HG03432 (cell line): ENCODE measurements at regions not wholly inside any gene's neighbourhood (a gene's known extent, or its start where the extent isn't known, plus 50 kb on each side); places are given as distances from the start of the nearest gene placed in this dataset.

ENCODE experiments used
- ATAC-seq: cut with Tn5 transposase; IDR thresholded peaks from one replicate; pipeline ENCODE4 v1.9.1; 2021; ENCODE audit warnings: mild to moderate bottlenecking, moderate library complexity; ENCODE audit not compliant: unreplicated experiment

DNA sequence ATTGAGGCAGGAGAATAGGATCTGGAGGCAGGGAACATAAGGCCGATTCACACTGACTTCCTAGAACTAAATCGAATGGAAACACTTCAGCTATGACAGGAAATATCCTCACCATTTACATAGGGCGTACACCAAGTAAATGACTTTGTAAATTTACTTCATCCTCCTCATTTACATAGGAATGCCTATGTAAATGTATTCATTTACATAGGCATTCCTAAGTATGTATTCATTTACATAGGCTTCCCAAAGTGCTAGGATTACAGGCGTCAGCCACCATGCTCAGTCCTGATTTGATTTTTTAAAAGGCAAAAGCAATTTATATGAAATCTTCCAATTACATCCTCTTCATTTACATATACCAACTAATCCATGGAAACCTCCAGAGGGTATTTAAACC is 133.1 kb upstream of the RFC3 start:
- no peak for ATAC-seq

DNA sequence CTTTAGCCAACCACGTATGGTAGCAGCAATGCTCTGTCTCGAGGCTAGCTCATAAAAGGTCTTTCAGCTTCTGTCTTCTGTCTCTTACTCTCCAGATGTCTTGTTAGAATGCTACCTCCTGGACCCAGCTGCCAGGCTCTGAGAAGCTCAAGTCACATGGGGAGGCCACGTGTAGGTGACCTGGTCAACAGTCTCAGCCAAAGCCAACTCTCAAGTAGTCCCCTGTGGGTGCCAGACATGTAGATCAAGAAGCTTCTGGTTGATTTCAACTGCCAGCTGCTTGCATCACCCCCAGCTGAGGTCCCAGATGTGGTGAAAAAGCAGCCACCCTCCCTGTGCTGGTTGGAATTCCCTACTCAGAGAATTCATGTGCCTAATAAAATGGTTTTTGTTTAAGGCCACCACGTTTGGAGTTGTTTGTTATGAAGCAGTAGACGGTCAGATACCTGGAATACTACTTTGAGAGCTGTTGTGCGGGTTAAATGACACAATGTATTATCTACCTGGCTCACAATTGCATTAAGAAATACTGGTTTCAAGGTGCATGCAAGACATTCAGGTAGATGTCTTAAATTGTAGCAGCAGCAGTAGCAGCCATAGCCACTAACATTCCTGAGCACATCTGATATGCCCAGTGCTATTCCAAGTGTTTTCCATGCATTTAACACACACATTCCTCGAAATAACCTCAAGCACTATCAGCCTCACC is 131.0 kb upstream of the RFC3 start:
- no peak for ATAC-seq

DNA sequence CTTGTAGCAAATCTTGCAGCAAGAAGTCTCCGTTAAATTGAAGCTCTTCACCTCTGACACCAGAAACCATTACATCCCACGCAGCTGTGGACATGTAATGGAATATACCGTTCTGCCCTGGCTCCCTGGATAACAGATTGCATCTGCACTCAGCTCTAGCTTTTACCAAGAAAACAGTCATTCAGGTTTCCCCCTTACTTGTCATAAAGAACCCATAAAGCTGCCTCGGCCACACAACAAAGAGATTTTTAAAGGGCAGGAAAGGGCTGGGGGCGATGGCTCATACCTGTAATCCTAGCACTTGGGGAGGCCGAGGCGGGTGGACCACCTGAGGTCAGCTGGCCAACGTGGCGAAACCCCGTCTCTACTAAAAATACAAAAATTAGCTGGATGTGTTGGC is 127.6 kb upstream of the RFC3 start:
- no peak for ATAC-seq

DNA sequence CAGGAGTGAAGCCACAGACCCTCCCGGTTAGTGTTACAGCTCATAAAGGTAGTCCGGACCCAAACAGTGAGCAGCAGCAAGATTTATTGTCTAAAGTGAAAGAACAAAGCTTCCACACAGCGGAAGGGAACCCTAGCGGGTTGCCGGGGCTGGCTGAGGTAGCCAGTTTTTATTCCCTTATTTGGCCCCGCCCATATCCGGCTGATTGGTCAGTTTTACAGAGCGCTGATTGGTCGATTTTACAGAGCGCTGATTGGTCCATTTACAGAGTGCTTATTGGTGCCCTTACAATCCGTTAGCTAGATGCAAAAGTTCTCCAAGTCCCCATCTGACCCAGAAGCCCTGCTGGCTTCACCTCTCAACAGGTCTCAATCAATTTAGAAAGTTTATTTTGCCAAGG is 126.0 kb upstream of the RFC3 start:
- ATAC-seq = no peak

DNA sequence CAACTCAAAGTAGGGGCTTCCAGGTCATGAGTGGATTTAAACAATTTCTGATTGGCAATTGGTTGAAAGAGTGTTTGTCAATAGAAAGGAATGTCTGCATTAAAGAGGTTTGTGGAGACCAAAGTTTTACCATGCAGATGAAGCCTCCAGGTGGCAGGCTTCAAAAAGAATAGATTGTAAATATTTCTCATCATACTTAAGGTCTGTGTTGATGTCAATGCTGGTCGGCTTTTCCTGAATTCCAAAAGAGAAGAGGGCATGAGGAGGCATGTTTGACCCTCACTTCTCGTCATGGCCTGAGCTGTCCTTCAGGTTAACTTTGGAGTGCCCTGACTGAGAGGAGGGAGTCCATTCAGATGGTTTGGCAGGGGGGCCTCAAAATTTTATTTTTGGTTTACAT is 125.4 kb upstream of the RFC3 start:
- no peak for ATAC-seq

DNA sequence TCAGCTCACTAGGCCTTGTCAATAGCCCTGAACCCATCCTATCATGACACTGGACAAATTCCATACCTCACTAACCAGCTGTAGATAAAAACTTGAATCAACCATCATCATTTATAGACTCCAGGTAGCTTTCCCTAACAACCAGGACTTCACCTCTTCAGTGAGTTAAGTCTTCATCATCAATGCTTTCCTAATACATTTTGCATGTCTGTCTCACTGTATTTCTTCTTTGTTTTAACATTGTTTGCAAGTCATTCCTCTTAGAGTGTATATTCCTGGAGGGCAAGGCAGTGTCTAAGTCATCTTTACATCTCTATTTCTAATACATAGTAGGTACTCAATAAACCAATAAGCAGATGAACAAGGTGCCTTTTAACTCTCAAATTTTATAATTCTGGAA is 123.4 kb upstream of the RFC3 start:
- no peak for ATAC-seq

DNA sequence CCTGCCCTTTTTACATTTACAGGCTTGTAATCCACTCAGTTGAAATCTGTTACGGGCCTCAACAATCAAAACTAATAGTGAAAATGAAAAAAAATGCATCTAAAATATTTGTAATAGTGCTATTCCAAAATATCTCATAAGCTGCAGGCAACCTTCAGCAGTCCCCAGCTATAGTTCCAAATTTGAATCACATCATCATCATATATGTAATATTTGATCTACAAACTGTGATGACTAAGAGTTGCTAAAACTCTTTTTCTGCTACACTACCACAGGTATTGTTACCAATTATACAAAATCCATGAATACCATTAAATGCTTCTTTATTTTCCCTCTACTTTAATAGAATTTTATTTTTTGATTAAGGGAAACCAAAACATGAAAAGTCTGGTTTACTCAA is 121.4 kb upstream of the RFC3 start:
- ATAC-seq = no peak

DNA sequence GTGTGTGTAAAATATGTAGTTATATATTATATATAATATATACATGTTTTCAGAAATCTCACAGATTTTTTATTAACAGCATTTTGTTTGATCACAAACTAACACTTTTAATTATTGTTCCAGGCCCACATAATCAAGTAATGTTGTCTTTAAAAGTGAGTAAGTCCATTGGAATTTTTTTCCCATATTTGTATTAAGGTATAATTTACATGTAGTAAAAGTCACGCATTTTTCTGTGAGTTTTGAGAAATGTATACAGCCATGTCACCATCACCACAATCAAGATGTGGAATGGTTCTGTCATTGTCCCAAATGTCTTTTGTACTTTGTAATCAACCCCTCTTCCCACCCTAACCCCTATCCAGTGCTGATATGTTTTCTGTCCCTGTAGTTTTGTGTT is 120.0 kb upstream of the RFC3 start:
- ATAC-seq = no peak

DNA sequence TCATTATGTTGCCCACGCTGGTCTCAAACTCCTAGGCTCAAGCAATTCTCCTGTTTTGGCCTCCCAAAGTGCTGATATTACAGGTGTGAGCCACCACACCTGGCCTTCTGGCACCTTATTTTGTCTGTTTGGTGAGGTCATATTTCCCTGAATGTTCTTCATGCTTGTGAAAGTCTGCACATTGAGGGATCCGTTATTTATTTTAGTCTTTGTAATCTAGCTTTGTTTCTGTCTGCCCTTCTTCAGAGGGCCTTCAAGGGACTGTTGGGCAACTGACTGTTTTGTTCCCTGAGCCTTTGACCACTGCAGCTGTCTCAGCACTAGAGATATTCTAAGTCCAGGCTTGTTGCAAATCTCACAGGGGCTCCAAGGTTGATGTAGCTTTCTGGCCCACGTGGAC is 110.5 kb upstream of the RFC3 start:
- no peak for ATAC-seq

DNA sequence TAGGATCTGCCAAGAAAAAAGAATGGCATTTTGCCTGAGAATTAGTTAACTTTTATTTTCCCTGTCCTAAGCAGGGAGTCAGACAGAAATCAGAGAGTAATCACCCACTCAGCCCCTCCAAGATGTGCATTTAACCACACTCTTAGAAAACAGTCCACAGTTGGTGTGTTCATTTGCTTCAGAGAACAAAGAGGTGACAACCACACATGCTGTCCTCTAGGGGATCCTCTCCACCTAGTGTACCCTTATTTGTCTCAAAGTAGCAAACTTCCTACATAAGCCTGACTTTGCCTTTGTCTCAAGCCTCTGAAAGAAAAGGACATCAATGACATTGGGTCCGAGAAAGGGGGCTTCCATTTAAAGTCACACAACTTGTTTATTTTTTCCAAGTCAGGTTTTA is 107.0 kb upstream of the RFC3 start:
- ATAC-seq = no peak

DNA sequence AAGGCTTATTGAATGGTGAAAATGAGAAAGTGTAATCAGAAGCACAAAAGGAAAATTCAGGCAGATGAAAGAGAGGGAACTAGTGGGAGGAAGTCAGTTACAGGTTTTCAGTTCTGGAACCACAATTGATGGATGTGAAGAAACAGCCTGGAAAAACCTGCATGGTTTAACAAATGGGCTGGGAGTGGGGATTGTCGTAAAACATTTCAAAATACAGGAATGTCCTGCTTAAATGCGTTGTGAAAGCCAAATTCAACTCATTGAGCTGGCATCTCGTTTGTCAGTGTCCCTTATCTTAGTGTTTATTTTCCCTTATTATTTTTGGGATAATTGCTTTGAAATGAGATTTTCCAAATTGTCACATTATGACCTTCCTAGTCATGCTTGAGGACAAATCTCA is 106.5 kb upstream of the RFC3 start:
- ATAC-seq = no peak

DNA sequence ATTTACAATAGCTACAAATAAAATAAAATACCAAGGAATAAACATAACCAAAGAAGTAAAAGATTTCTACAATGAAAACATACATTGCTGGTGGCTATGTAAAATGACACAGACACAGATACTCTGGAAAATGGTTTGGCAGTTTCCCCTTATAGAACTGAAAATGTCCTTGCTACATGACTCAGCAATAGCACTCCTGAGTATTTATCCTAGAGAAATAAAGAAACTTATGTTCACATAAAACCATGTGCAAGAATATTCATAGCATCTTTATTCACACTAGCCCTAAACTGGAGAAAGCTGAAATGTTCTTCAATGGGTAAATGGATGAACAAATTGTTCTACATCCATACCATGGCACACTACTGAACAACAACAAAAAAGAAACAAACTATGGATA is 100.2 kb upstream of the RFC3 start:
- ATAC-seq = no peak

DNA sequence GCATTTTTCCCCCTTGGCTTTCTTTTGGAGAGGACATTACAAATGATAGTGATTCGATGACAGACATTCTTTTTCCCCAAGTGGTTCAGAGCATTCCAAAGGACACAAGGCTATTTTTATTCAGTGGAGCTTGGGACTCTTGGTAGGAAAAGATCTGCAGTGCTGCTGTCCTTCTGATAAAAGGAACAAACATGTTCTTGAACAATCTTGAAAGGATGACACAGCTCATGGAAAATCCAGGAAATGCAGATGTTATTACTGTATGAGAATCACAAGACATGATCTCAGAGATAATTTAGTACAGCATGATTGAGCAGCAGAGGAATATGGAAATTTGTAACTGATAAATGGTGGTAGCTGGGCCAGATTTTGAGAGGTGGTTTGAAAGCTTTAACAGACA is 96.2 kb upstream of the RFC3 start:
- no peak for ATAC-seq

DNA sequence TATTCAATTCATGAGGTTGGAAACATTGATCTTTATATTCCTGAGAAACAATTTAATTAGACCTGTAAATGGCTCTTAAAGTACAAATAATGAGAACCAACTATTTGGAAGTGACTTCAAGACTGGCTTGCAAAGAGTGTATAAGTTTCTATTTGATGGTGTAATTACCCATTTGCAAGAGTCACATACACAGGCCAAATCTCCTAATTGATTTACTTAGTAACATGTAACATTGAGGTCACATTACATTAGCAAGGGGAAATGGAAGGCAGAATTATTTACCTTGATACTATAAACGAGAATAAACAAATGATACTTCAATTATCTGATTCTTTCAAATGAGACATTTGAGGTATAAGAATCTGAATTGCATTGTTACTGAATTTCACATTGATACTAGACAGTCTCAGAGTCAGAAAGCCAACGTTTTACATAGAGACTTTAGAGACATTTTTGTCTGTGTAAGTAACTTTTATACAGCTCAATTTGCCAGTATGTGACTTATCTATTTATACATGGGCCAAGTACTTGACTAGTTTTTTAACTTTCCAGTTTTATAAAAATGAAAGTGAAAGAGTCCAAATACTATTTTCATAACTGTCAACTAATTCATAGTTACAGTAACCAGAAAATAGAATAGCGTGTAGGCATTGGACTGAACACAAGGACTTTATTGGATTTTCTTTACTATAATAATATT is 95.6 kb upstream of the RFC3 start:
- no peak for ATAC-seq

DNA sequence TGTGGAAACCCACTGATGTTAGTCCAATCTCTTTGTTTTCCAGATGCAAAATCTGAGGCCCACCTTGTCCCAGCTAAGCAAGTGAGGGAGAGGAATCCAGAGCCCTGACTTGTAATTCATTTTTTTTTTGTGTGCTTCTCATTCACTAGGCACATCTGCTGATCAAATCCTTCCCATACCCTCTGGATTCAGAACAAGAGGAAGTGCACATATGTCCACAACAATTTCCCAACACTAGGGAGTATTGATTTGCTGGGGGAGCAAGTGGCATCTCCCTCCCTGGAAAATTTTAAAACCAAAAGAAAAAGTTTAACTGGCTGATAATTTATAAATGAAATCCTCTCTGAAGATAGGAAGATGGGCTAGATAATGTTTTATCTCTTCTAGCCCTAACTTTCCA is 94.6 kb upstream of the RFC3 start:
- ATAC-seq = no peak

DNA sequence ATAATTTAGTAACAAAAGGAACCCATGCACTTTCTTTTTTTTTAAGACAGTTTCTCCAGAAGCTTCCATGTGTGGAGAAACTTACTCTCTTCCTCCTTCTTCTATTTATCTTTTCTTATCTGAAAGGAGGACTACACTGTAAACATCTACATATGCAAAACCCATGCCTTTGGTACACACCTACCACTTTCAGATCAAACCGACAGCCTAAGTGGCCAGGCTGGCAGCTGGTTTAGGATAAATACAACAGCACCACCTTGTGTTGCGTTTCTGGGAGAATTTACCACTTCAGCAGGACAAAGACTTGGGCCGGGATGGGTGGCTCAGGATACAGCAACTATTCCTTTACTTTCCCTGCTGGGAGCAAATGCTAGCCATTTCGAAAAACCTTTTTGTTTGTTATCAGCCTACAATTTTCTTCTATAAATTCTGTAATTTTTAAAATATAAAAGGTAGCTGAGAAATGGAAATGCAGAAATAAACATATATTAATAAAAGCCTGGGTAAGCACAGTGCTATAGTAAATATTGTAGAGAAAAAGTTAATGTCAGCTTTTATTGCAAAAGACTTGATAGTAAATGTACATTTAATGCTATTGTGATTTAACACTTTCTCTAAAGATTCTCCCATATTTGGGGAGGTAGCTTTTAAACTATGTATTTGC is 94.0 kb upstream of the RFC3 start:
- ATAC-seq = peak; percentile 70

DNA sequence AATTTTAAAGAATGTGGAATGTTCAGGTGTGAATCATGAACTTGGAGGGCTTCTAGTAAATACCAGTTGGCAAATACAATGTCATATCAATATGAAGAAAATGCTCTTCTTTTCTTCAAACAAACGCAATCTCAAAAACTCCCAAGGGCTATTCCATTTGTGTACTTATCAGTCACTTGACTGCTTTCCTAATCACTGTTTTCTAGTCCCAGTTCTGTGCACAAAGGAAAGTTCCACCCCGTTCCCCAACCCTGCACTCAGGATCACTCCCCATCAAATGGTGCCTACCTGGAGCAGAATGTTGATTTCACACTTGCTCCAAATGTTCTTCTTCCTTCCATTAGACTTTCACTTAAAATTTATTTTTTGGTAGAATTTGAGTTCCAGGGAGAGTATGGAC is 92.6 kb upstream of the RFC3 start:
- no peak for ATAC-seq

DNA sequence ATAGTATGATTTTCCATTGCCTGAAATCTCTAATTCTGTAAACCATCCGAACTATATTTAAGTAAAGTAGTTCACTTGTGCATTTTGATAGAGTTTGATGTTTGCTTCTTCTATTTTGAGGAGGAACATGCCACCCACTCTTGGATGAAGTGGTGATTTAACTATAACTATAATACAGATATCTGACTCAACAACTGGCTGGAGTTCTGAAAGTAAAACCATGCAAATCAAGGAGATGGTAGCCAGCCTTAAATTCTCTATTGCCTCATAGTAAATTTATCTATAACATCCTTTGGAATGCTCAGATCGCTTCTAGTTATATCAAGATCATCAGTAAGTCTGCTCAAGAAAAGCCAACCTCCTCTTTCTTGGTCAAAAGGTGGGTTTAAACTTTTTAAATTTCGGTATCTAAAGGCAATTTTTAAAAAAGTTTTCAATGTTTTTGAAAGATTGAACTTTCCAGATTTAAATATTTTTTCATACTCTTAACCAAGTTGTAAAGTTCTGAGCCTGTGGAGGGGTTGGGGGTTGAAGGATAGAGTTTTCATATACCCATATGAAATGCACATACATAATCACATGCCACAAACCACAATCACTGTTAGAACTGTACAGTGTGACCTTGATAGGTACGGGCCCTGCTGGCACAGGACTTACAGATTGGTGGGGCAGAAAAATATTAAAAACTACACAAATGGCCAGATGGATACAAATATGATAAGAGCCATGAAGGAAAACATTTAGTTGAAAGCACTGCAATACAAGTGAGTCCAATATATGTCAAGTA is 90.5 kb upstream of the RFC3 start:
- ATAC-seq = no peak

DNA sequence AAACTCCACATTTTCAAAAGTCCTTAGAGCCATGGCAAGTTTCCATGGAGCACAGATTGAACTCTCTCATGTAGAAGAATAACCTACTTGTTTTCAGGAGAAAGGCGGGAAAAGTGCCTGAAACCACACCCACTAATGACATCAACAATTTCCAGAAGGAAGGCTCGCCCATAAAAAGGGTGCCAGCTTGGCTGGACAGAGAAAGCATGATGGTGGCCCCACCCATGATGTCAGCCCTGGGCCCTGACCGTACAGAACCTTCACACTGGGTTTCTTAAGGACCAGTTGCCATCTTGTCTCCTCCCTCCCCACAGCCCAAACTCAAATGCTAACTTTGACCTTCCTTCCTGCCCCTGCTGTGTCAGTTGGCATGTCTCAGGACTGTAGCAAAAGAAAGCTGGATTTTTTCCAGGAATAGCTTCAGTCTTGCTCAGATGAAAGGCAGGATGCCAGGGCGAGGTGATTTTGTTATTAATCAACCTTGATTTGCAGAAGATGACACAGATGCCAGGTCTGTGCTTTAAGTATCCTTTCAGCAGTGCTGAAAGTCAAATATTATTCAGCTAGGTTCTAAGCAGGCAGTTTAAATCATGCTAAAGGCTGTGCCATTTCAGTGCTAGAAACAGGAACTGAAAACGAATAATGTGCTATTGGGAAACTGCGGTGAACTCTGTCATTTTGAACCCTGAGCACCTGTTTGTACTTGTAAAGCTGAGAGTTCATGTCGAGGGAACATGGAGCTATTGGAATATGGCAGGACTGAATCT is 89.5 kb upstream of the RFC3 start:
- ATAC-seq = peak; percentile 86

DNA sequence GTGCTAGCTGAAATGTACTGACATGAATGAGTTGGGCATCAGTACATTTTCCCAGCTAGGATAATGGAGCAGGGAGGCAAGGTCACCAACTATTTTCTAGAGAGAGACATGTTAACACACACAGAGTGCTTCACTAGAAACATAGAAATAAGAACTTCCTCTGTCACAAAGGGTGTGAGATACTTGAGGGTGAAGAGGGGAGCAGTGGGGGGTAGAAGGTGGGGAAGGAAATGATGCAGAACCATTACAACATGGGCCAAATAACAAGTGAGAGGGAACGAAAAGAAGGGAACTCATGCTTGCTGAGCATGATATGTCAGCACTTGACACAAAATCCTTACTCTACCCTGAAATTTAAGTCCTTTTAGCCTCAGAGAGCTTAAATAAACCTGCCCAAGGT is 87.8 kb upstream of the RFC3 start:
- ATAC-seq = no peak

DNA sequence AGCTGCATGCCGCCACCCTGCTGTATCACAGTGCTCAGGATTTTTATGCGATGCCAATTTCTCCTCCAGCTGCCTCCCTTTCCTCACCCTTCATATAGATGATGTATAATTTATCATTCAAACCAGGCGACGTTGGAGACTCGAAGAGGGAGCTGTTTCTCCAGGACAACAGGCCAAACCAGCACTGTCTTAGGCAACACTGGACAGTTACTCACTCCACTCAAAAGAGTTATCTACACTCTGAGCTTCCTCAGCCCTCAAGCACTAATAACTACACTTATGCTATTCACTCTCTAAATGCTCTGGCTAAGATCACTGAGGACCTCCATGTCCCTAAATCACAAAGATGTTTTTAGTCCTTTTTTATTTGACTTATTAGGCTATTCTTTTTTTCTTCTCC is 87.3 kb upstream of the RFC3 start:
- no peak for ATAC-seq
